Renal pelvis (tissue), 1 donor: ENCODE measurements at regions not wholly inside any gene's neighbourhood (a gene's known extent, or its start where the extent isn't known, plus 50 kb on each side); places are given as distances from the start of the nearest gene placed in this dataset.

Source experiments
- DNase-seq: peaks from one replicate; pipeline ENCODE4 v3.0.0-alpha.2; 2013

- no peak for DNase-seq
Measured at GRCh38 chr17:13736916-13737315, 135.2 kb upstream of the HS3ST3A1 start.

- no peak for DNase-seq
Measured at GRCh38 chr17:13740686-13741085, 139.0 kb upstream of the HS3ST3A1 start.

- no peak for DNase-seq
Measured at GRCh38 chr17:13741744-13742143, 140.0 kb upstream of the HS3ST3A1 start.

GRCh38 chr17:13743906-13744305 lies 142.2 kb upstream of the HS3ST3A1 start:
- DNase-seq = no peak

- DNase-seq = no peak
Measured at GRCh38 chr17:13746404-13746803, 144.7 kb upstream of the HS3ST3A1 start.

GRCh38 chr17:13749166-13749890 lies 147.6 kb upstream of the HS3ST3A1 start:
- no peak for DNase-seq

- no peak for DNase-seq
Measured at GRCh38 chr17:13749891-13750235, 148.1 kb upstream of the HS3ST3A1 start.

- no peak for DNase-seq
Measured at GRCh38 chr17:13750816-13751793, 149.4 kb upstream of the HS3ST3A1 start.

- no peak for DNase-seq
Measured at GRCh38 chr17:13753154-13753553, 151.4 kb upstream of the HS3ST3A1 start.

- DNase-seq = no peak
Measured at GRCh38 chr17:13753771-13754170, 152.0 kb upstream of the HS3ST3A1 start.

- DNase-seq = no peak
Measured at GRCh38 chr17:13755851-13756250, 154.1 kb upstream of the HS3ST3A1 start.

GRCh38 chr17:13756763-13757162 lies 155.0 kb upstream of the HS3ST3A1 start:
- DNase-seq = no peak

GRCh38 chr17:13757871-13758270 lies 156.1 kb upstream of the HS3ST3A1 start:
- no peak for DNase-seq

GRCh38 chr17:13759518-13760335 lies 158.0 kb upstream of the HS3ST3A1 start:
- DNase-seq = no peak

- DNase-seq = no peak
Measured at GRCh38 chr17:13761038-13761603, 159.4 kb upstream of the HS3ST3A1 start.

GRCh38 chr17:13765701-13766100 lies 164.0 kb upstream of the HS3ST3A1 start:
- no peak for DNase-seq

GRCh38 chr17:13770702-13771101 lies 169.0 kb upstream of the HS3ST3A1 start:
- no peak for DNase-seq

- DNase-seq = no peak
Measured at GRCh38 chr17:13775450-13775849, 173.7 kb upstream of the HS3ST3A1 start.

- no peak for DNase-seq
Measured at GRCh38 chr17:13776027-13776551, 174.4 kb upstream of the HS3ST3A1 start.

- no peak for DNase-seq
Measured at GRCh38 chr17:13777003-13777402, 175.3 kb upstream of the HS3ST3A1 start.

GRCh38 chr17:13784434-13785095 lies 182.8 kb upstream of the HS3ST3A1 start:
- no peak for DNase-seq
